GM18511 (cell line): ENCODE measurements at regions not wholly inside any gene's neighbourhood (a gene's known extent, or its start where the extent isn't known, plus 50 kb on each side); places are given as distances from the start of the nearest gene placed in this dataset.

Experiments
- ATAC-seq: cut with Tn5 transposase; IDR thresholded peaks from one replicate; pipeline ENCODE4 v1.9.1; 2021; ENCODE audit warnings: mild to moderate bottlenecking, moderate library complexity; ENCODE audit not compliant: unreplicated experiment

DNA sequence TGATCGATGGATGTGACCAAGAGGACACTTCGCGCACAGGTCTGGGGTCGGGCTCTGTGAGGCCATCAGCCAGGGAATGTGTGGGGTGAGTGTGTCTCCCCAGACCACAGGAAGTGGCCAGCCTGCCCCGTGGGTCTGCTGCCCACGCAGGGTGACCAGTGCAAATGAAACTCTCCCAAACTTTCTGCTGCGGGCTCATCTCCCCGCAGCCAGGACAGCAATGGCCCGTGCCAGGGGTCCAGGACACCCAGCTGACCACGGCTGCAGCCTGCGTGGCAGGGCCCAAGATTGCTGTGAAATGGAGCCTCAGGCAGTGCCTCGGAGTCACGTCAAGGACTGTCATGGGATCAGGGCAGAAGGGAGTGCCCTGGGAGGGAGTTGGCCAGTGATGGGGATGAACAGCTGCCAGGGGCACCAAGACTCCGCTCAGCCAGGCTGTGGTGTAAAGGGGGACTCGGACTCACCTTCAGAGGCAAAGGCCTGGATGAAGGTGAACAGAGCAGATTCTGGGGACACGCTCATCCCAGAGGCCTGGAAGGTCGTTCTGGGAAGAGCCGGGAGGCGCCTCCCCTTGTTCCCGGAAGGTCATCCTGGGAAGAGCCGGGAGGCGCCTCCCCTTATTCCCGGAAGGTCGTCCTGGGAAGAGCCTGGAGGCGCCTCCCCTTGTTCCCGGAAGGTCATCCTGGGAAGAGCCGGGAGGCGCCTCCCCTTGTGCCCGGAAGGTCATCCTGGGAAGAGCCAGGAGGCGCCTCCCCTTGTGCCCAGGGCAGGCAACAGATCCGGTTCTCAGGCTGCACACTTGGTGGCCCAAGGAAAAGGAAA lies 252.6 kb downstream of the BRD1 start:
- no peak for ATAC-seq

DNA sequence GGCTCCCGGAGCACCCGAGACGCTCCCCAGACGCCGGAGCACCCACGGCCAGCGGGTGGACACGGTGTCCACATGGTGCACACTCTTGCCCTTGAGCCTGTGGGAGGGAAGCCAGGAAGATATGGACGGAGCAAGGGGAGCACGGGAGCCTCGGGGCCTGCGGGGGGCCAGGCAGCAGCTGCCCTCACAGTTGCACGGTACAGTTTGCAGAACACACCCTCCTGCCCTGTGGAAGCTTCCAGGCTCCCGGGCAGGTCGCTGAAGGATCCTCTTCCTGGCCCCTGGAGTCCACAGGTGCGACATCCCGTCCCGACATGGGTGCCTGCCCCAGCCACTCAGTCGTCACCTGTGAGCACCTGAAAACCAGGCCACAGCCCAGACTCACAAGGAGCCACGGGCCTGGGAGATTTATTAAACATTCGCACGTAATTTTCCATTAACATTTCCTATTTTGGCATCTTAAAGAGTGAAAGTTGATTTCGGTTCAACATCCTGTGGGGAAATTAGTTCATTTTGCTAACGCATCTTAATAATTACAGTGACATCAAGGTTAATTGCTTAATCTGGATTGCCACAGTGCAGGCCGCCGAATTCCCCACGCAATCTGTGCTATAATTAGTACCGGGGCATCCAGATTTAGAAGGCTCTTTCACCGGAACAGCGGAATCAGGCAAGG lies 253.3 kb downstream of the BRD1 start:
- no peak for ATAC-seq

DNA sequence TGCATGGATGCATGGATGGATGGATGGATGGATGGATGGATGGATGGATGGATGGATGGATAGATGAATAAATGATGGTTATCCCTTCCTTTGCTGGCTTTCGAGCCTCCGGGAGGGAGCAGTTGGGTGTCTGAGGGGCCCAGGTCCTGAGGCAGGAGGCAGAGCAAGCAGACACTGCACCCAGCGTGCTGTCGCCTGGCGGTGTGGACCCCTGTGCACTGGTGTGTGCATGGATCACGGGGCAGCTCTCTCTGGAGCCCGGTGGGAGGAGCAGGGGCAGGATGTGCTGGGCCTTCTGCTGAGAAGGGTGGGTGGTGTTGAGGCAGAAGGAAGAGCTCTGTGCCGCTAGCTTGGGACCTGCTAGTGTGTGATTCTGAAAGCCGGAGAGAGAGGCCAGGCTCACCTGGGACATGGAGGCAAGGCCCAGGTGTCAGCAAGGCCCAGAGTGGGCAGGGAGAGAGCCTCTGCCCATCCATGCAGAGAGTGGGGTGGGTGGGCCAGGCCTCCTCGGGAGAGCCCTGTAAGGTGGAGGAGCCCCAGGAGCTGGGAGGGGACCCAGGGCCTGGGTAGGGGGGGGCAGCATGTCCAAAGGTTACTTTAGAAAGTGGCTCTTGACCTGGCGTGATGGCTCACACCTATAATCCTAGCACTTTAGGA lies 254.4 kb downstream of the BRD1 start:
- ATAC-seq: no peak

DNA sequence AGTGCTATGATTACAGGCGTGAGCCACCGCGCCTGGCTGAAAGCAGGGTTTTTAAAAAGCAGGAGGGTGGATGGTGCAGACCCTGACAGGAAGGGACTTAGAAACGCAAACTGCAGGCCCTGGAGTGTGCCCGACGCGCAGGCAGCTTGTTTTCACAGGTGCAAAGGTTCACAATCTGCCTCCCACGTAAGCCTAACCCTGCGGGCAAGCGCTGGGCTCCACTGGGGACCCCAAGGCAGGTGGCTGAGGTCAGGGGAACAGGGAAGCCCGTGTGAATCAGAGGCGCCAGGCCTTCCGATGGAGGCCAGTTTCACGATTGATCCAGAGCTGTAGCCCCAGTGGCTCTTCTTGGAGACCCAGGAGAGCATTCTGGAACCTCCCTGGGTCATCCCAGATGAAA lies 256.3 kb downstream of the BRD1 start:
- no peak for ATAC-seq

DNA sequence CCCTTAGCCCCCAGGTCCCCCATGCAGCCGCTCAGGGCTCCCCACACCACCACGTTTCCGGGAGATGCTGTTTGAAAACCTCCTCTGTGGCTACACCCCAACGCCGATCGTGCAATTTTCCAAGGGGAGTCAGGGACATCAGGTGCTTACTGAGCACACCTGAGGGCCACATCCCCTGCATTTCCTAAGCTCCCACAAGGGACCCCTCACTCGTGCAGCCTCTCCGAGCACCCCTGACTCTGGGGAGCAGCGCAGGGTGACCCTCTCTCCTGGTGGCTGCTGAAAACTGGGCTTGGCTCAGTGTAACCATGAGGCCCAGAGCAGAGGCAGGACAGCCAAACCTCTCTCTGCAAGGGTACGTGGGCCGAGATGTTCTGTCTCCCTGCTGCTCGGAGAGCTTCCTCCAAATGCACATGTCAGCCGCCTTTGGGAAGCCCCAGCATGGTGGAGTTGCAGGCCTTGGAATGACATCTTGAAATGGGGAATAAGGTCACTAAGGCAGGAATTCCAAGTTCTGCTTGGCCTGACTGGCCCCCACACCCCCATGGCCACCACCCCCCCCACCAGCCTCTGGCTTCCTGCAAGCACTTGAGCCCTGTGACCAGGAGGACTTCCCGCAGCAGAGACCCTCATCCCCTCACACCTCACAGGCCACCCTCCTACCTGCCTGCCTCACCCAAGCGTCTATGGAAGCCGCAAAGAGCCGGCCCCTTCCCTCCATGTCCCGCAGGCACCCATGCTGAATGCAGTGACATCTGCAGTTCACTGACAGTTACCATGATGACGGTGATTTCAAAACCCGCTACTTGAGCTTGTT lies 257.4 kb downstream of the BRD1 start:
- ATAC-seq: no peak

DNA sequence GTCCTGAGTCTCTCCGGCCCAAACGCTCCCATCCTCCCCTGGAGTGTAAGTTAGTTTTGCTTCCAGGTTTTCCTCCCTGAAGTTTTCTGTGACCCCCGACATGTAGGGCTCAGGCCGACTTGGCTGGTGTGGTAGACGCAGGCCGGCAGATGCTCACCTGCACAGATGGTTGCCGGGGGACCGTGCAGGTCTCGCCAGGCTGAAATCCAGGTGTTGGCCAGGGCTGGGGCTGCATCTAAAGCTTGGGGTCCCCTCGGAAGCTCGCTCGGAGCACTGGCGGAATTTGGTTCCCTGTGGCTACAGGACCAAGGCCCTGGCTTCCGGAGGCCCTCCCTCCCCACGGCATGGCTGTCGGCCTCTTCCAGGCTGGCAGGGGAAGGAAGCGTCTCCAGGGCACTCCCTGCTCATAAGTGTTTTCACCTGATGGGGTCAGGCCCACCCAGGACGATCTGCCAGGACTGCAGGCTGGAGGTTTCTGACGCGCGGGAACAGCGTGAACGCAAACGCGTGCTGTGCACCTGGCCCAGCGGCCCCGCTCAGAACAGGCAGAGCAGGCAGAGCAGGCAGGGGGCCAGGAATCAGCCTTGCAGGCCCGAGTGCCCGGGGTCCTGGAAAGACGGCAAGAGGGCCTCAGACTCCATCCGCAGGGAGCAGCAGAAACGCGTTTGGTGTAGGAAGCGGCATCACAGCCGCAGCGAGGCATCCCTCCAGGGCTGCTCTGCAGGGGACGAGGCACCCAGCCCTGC lies 258.2 kb downstream of the BRD1 start:
- ATAC-seq: no peak

DNA sequence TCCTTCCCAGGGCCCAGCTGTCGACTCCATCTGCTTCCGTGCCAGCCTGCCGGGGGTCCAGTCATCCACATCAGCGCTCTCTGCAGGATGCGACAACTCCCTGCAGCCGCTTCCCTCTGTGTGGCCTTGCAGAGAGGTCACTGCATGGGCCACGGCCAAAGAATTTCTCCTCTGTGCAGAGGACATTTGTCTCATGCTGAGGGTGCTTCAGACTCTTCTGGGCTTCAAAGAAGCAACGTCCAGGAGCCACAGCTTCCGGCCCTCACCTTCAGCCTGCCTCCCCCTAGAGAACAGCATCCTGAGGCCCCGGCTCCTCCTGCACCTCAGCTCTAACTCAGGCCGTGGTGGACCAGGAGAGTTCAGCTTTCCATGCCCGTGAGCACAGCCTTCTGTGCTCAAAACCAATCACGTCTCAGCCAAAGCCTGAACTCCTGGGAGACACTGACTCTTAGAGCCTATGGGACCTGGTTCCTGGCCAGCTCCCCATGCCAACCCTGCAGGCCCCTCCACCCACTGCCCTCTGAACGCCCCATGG lies 258.9 kb downstream of the BRD1 start:
- ATAC-seq: no peak

DNA sequence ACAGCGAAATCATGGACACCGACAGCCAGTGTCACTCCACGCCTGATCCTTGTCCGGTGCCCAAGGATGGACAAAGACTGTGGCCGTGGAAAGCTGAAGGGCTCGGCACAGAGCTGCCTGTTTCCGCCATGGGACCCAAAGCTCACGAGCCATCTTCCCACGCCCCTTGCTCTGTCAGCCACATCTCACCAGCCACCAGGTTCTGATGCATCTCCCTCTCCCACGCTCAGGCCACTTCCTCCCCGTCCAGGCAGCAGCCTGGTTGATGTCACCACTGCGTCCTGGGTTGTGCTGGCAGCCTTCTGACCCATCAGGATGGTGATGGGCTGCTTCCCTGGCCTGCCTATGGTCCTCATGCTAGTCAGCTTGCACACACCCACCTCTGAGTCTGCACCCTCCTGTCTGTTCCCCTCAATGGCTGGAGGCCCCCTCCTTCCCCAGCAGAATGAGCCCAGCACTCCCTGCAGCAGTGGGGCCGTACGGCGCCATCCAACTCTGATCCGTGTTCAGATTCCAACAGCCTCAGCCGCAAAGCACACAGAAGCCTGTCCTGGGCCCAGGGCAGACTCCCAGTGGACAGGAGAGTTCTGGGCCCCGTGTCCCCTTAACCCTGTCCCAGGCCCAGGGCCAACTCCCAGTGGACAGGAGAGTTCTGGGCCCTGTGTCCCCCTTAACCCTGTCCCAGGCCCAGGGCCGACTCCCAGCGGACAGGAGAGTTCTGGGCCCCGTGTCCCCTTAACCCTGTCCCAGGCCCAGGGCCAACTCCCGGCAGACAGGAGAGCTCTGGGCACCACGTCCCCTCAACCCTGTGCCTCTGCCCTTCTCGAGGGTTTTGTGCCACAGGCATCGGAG lies 259.5 kb downstream of the BRD1 start:
- ATAC-seq: no peak

DNA sequence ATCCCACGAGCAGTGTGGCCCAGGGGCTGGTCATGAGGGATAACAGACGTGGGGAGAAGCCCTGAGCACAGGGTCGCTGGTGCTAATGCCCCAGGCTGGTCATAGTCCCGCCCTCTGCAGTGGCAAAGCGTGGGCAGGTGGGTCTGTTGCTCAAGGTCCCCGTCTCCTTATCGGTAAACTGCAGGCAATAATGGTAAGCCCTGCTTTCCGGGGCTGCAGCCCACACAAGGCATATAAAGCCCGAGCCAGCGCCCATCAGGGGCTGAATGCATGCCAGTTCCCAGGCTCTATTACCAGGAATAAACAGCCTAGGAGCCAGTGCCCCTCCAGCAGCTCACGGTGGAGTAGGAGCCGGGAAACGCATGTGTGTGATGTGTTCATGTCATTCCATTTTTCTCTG lies 261.0 kb downstream of the BRD1 start:
- no peak for ATAC-seq

DNA sequence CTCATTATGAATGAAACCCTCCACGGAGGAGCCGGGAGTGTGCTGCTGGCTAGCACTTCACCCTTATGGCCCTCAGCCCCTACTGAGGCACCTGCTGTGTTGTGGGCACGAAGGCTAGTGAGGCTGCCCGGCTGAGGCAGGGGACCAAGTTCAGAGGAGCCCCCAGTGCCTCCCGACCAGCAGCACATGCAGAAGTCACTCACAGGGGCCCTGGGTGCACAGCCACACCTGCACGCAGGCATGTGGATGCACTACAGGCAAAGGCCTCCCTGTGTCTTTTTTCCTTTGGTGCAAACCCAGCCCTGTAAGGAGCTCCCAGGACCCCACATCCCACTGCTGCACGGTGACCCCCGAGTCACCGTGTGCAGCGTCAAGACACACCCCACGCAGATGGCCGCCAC lies 261.5 kb downstream of the BRD1 start:
- no peak for ATAC-seq

DNA sequence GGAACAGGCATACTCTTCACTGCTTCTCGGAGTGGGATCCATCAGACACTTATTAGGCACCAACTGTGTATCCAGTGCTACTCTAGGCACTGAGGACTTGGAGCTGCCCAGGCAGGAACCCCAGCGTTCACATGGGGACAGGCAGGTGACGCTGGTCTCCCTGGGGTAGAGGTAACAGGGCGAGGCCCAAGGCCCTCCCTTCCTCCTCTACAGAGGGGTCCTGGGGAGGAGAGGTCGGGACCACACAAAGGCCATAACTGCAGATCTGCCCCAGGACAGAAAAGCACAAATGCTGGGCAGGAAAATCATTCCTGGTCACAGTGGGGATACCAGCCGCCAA lies 262.2 kb downstream of the BRD1 start:
- ATAC-seq: no peak

DNA sequence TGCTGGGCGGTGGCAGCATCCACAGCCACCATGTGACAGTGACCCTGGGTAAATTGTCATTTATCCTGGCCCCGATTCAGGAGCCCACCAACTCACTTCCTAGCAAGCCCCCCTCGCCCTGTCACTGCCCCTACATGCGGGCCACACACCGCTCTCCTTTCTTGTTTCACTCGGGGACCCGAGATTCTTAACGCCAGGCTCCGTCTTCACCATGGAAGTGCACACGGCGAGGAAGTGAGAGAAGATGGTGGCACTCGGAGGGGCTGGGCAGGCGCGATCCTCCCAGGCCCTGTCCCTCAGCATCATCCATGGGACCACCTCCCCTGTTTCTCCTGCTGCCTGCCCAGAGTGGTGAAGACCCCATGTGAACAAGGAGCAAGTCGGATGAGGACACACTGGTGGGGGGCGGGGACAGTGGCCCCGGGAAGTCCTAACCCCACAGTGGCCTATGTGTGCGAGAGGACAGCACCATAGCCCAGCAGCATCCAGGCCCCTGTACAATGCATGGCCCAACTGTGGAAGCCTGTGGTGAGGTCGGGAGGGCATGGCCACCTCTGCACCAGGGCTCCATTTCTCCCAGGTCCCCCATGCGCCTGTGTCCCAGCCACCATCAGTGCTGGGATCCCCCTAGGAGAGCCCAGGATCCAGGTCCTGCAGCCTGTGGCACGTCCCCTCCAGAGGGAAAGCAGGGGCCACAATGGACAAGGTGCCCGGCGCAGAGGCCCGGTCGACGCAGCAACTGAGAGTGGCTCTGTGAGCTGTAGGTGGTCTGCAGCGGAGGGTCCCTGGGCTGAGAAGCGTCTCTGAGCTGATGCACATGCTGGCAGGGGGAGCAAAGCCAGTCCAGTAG lies 262.8 kb downstream of the BRD1 start:
- ATAC-seq: no peak

DNA sequence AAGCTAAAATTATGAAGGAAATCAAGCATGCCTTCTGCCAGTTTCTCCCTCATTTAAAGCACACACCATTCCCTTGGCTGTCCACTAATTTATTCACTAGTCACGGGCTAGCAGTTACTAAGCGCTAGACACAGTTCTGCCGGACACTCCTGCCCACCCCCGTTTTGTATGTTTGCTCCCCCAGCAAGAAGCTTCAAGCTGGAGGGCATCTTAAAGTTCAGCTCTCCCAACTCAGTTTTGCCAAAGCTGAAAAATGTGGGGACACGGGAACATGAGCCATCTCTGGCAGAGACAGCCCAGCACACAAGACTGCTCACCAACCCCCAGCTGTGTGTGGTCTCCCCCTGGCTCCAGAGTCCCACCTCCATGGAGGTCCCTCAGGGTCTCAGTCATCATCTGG lies 263.6 kb downstream of the BRD1 start:
- no peak for ATAC-seq

DNA sequence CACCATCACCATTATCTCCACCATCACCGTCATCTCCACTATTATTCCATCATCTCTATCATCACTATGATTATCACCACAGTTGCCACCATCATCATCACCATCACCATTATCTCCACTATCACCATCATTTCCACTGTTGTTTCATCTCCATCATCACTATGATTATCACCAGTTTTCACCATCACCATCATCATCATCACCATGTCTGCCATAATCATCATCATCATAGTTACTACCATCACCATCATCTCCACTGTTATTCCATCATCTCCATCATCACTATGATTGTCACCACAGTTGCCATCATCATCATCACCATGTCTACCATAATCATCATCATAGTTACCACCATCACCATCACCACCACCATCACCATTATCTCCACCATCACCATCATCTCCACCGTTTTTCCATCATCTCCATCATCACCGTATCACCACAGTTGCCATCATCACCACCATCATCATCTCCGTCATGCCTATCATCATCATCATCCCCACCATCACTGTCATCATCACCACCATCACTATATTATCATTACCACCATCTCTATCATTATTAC lies 264.9 kb downstream of the BRD1 start:
- ATAC-seq: no peak

DNA sequence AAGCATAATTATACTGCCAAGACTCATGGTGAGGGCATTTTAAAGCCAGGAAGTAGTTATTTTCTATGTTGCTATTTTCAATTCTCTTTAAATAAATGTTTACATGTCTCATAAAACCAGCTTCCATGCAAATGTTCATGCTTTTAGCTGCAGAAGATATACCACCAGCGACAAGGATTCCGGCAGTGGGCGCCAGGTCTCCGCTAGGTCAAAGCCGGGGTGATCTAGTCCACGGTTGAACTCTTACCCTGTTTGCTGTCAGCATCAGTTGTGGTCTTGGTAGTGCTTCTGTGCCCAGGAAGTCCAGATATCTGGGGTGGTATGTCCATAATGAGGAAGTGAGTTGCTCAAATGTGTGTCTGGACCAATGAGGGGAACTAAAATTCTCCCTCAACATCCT lies 265.7 kb downstream of the BRD1 start:
- ATAC-seq: no peak

DNA sequence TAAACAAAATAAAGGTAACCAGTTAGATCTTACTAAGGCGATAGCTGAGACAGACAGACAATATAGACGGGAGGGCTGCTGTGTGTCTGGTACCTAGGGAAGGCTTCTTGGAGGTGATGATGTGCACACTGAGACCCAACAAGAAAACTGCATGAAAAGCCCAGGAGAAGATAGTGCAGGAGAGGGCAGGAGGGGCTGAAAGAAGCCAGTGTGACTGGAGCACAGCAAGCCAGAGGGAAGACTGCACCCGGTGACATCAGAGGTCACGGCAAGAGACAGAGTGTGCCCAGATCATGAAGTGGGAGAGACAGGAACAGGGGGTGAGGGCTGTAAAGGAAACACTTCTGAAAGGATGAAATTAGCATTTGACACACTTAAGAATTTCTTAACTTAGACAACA lies 266.3 kb downstream of the BRD1 start:
- no peak for ATAC-seq

DNA sequence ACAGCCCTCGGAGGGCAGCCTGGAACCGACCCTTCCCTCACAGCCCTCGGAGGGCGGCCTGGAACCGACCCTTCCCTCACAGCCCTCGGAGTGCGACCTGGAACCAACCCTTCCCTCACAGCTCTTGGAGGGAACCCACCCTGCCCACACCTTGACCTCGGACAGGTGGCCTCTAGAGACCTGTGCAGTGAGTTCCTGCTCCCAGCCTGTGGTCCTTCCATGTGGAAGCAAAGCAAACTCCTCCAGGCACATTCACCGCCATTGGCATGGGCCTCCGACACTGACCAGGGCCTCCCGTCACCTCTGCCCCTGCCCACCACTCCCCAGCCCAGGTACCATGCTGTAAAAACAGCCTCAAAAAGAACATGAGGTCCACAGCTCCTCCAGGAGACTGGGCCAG lies 272.1 kb downstream of the BRD1 start:
- ATAC-seq: no peak

DNA sequence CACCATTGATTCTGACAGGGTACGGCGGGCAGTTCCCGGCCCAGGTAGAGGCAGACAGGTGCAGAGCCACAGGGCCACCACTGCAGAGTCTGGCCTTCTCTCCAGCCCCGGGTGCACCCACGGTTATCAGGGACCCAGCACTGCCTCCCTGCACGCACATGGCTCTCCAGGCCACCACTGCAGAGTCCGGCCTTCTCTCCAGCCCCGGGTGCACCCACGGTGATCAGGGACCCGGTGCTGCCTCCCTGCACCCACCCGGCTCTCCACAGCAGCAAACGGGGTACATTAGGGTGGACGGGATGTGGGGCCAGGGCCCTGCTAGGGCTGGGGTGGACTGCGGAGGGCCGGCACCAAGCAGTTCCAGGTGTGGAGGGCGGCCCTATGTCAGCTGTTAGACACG lies 272.9 kb downstream of the BRD1 start:
- no peak for ATAC-seq
